Spleen (tissue), 11 donors: ENCODE measurements at regions not wholly inside any gene's neighbourhood (a gene's known extent, or its start where the extent isn't known, plus 50 kb on each side); places are given as distances from the start of the nearest gene placed in this dataset.

ENCODE experiments used
- DNase-seq: peaks from one replicate; pipeline ENCODE4 v3.0.0-alpha.2; 2020
- H3K27ac ChIP-seq, 8 donors: fragments of 200-600 bp; sonication (generic) in 7 of 8; 1 replicate in 4 of 8; 2 replicates in 4 of 8; pipeline versions ENCODE4 v1.5.0 to v1.8.0; 2016 to 2021; ENCODE audit warnings: inconsistent platforms in 4 of 8, mild to moderate bottlenecking in 4 of 8, moderate library complexity in 1 of 8
- H3K27me3 ChIP-seq, 7 donors: fragments of 200-600 bp; sonication (generic) in 6 of 7; replicated peaks in 1 of 7; 1 replicate in 4 of 7; 2 replicates in 3 of 7; pipeline versions ENCODE4 v1.5.0 to v1.8.0; 2016 to 2021; ENCODE audit warnings: inconsistent platforms in 3 of 7, mild to moderate bottlenecking in 1 of 7
- H3K36me3 ChIP-seq, 6 donors: fragments of 200-600 bp; sonication (generic) in 5 of 6; 1 replicate in 4 of 6; 2 replicates in 2 of 6; pipeline versions ENCODE4 v1.5.0 to v1.8.0; 2016 to 2021; ENCODE audit warnings: inconsistent platforms in 2 of 6
- H3K4me1 ChIP-seq, 6 donors: fragments of 200-600 bp; sonication (generic) in 5 of 6; 1 replicate in 3 of 6; 2 replicates in 3 of 6; pipeline versions ENCODE4 v1.5.0 to v1.8.0; 2016 to 2021; ENCODE audit warnings: inconsistent platforms in 3 of 6
- H3K4me3 ChIP-seq, 8 donors: fragments of 200-600 bp; sonication (generic) in 7 of 8; 1 replicate in 4 of 8; 2 replicates in 4 of 8; pipeline versions ENCODE4 v1.5.0 to v1.8.0; 2016 to 2021; ENCODE audit warnings: inconsistent platforms in 4 of 8, mild to moderate bottlenecking in 4 of 8, moderate library complexity in 2 of 8
- H3K9me3 ChIP-seq, 8 donors: fragments of 200-600 bp; sonication (generic) in 7 of 8; 1 replicate in 4 of 8; 2 replicates in 4 of 8; pipeline versions ENCODE4 v1.5.0 to v1.8.0; 2016 to 2021; ENCODE audit warnings: inconsistent platforms in 4 of 8
- POLR2A ChIP-seq, 3 donors: fragments of 450-650 bp; IDR thresholded peaks; one replicate each; pipeline ENCODE4 v1.5.1; 2017; ENCODE audit warnings: antibody characterized with exemption in 3 of 3, mild to moderate bottlenecking in 1 of 3
- POLR2AphosphoS5 ChIP-seq, 3 donors: sonication (generic); formaldehyde crosslinking; IDR thresholded peaks; one replicate each; pipeline ENCODE4 v1.5.1; 2017; ENCODE audit warnings: antibody characterized with exemption in 3 of 3
- WGBS, 5 donors: extraction: QIAGEN DNeasy Blood & Tissue Kit in 3 of 5; methylation state at CpG; one replicate each; pipeline versions ENCODE4 v1.1.5 to v1.1.7; 2013 to 2018; 5-methylcytosine and 5-hydroxymethylcytosine counted together
- intact Hi-C: fragments of 100-400 bp; cut with DNase I; formaldehyde crosslinking; loops from one replicate; pipeline ENCODE4 v1.15.0; 2023; ENCODE audit warnings: low total_unique reads
- TF ChIP-seq, protein P1 (sequence below), 11 experiments: fragments of 200-600 bp in 7 of 11; fragments of 450-650 bp in 4 of 11; sonication (generic) in 4 of 11; IDR thresholded peaks in 8 of 11; conservative IDR thresholded peaks in 3 of 11; 1 replicate in 7 of 11; 2 replicates in 4 of 11; pipeline versions ENCODE4 v1.4.0 to v1.8.0; 2016 to 2021; ENCODE audit warnings: antibody characterized with exemption in 11 of 11, inconsistent platforms in 4 of 11, mild to moderate bottlenecking in 1 of 11
- donor health status: healthy with polysubstance abuse.
- donor health status: DM: no; HTN: no; CAD: no; lungs with moderate emphysema.
- donor health status: DM: no; HTN: no; CAD: no.
- donor health status: Bipolar disorder and iron deficiency.
- donor health status: healthy.
- donor health status: DM: no; HTN: no; CAD: no.
- donor health status: DM: yes; HTN: yes; CAD: no.

DNA sequence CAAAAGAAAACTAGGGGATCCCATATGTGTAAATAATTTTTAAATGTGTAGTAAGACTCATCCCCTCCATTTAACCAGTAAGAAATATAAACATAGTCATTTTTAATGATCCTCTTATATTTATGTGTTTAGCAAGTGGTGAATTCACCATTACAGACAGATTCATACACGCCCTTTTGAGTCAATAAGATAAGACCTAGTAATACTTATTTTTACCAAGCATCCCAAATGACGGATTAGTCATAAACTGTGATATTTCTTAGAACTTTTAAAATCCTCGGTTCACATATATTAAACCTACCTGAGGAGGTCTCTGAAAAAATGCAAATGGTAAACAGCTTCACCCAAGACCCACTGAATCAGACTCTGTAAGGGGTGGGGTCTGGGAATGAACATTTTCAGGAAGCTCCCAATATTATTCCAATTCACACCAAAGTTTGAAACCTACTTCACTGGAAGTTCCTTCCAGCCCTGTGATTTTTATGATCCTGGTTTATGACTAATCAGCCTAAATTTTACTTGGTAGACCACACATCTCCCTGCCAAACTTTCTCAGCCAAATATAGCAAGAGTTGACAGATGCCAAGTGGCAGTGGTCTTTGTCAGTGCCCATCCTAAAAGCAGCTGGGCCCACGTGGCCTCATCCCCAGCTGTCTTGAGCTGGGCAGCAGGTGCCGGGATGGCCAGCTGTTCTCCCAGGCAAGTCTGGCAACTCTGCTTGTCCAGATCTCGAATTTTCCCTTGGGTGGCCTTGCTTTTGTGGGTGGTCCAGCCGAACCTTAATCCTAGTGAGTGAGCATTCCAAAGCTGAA, 559.0 kb upstream of the RGMB start:
- Histone ChIP-seq H3K27ac (no peak overlapping the region), H3K36me3 (no peaks in the 10 kb centered on the region), H3K27me3 (no peaks in the 10 kb centered on the region), H3K4me3 (no peak overlapping the region), H3K9me3 (no peaks in the 10 kb centered on the region), H3K4me1 (no peaks in the 10 kb centered on the region)
- WGBS, 5 donors = 76 to 84% (median 78%) methylated on average over 7 of the region's 7 CpGs
- no peak for DNase-seq
- TF ChIP-seq POLR2A (IDR thresholded peaks at IDR 0.05) (no peak), POLR2AphosphoS5 (IDR thresholded peaks at IDR 0.05) (no peak)
- TF ChIP-seq, protein P1, sequence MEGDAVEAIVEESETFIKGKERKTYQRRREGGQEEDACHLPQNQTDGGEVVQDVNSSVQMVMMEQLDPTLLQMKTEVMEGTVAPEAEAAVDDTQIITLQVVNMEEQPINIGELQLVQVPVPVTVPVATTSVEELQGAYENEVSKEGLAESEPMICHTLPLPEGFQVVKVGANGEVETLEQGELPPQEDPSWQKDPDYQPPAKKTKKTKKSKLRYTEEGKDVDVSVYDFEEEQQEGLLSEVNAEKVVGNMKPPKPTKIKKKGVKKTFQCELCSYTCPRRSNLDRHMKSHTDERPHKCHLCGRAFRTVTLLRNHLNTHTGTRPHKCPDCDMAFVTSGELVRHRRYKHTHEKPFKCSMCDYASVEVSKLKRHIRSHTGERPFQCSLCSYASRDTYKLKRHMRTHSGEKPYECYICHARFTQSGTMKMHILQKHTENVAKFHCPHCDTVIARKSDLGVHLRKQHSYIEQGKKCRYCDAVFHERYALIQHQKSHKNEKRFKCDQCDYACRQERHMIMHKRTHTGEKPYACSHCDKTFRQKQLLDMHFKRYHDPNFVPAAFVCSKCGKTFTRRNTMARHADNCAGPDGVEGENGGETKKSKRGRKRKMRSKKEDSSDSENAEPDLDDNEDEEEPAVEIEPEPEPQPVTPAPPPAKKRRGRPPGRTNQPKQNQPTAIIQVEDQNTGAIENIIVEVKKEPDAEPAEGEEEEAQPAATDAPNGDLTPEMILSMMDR (IDR thresholded peaks at IDR 0.05 in 8 of 11, conservative IDR thresholded peaks at IDR 0.05 in 3 of 11) = no peak
- intact Hi-C loops = no loop called here

DNA sequence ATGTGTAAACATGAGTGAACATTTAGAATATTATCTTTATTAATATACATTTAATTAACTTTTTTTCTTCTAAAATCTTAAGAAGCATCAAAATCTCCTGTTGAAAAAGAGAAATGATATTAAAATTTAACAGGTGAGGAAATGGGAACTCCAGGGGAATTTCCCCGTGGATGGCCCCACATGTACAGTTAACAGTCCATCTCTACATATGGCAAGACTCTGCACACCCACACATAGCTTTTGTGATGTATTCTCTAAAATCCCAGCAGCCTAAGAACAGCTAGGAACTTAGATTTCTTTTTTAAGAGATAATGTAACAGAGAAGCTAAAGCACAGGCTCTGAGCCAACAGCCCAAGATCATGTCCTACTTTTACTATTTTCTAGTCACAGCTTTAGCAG, 556.3 kb upstream of the RGMB start:
- TF ChIP-seq POLR2A (IDR thresholded peaks at IDR 0.05) (no peak), POLR2AphosphoS5 (IDR thresholded peaks at IDR 0.05) (no peak)
- TF ChIP-seq, protein P1 (IDR thresholded peaks at IDR 0.05 in 8 of 11, conservative IDR thresholded peaks at IDR 0.05 in 3 of 11) = no peak

DNA sequence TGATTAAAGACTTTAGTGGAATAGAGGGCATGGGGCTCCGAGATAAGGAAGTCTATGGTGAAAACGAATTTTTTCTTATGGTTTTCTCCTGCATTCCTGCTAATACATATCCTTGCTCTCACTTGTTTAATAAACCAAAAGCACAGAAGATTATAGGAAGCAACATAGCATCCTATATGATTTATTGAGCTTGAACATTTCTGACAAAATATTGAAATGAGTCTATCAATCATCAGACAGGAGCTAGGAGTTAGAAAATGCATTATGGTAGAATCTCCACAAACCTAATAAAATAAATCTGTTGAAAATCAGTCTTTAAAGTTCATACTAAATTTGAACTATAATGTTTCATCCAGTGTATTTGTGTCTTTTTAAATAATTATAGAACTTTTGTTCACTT, 554.6 kb upstream of the RGMB start:
- WGBS, 5 donors = 59 to 72% (median 68%) methylated on average over 2 of the region's 2 CpGs
- no peaks in the 10 kb centered on the region for H3K27me3 ChIP-seq
- intact Hi-C loops = no loop called here

More for the DNA sequence above, 556.3 kb upstream of the RGMB start:
- Histone ChIP-seq H3K36me3 (no peaks in the 10 kb centered on the region), H3K27ac (no peak overlapping the region), H3K4me3 (no peak overlapping the region), H3K9me3 (no peaks in the 10 kb centered on the region), H3K4me1 (no peaks in the 10 kb centered on the region), H3K27me3 (no peaks in the 10 kb centered on the region)
- DNase-seq = no peak
- whole genome bisulfite sequencing, 5 donors = 70 to 89% (median 80%) methylated on average over 1 of the region's 1 CpG
- intact Hi-C loops = no loop called here

DNA sequence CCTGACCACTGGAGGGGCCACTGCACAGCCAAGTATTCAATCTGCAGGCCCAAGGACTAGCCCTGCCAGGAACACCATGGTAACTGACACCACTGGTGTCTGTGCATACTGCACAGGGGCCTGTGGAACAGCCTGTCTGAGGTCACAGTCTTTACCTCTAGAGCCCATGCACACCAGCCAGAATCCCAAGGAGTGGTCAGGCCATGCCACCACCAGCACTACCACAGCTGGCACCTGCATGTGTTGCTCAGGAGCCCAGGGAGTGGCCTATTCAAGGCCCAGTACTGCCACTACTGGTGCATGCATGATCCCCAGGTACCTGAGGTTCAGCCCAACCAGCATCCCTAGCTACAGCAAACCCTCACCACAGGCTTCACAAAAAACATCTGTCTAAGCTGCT, 546.0 kb upstream of the RGMB start:
- TF ChIP-seq POLR2AphosphoS5 (IDR thresholded peaks at IDR 0.05) = no peak
- TF ChIP-seq, protein P1 (IDR thresholded peaks at IDR 0.05 in 8 of 11, conservative IDR thresholded peaks at IDR 0.05 in 3 of 11) = no peak
- no peaks in the 10 kb centered on the region for H3K27me3 ChIP-seq
- H3K9me3 ChIP-seq = peaks cover 2 to 61% (median 34%) of the 10 kb centered on the region in 8 donors
- no peaks in the 10 kb centered on the region for H3K36me3 ChIP-seq
- no peak for DNase-seq
- H3K4me1 ChIP-seq = no peaks in the 10 kb centered on the region
- intact Hi-C loops = no loop called here
- no peak overlapping the region for H3K27ac ChIP-seq
- no peak overlapping the region for H3K4me3 ChIP-seq

More for the DNA sequence above, 554.6 kb upstream of the RGMB start:
- Histone ChIP-seq H3K36me3 (no peaks in the 10 kb centered on the region), H3K27ac (no peak overlapping the region), H3K4me3 (no peak overlapping the region), H3K4me1 (no peaks in the 10 kb centered on the region), H3K9me3 (peaks cover 0 to 3% (median 0%) of the 10 kb centered on the region in 8 donors)
- TF ChIP-seq, protein P1 (IDR thresholded peaks at IDR 0.05 in 8 of 11, conservative IDR thresholded peaks at IDR 0.05 in 3 of 11) = no peak
- TF ChIP-seq POLR2A (IDR thresholded peaks at IDR 0.05) (no peak), POLR2AphosphoS5 (IDR thresholded peaks at IDR 0.05) (no peak)
- no peak for DNase-seq
